ENCODE measurements at regions not wholly inside any gene's neighbourhood (a gene's known extent, or its start where the extent isn't known, plus 50 kb on each side); places are given as distances from the start of the nearest gene placed in this dataset.

DNA sequence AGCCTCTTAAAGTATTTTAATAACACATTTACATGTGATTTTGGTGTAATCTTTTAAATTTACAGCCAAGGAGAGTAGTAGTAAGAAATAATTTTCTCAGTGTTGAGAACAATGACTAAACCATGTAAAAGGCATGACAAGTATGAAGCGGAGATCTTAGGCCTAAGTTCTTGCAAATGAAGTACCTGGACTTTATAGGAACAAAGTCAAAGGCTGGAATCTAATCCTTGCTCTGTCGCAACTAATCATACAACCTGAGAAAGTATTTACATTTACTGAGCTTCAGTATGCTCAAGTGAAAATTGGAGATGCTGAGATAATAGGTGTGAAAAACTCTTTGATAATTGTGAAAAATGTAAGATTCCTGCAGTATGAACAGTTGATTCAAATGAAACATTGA lies 86.4 kb upstream of the VGLL3 start:
- TF ChIP-seq SUZ12 (IDR thresholded peaks at IDR 0.05; ENCODE audit: extremely low read depth, insufficient read depth, insufficient read length) (no peak), ZNF274 (IDR thresholded peaks at IDR 0.05; ENCODE audit: low read depth, low read length) (no peak), YY1 (IDR thresholded peaks at IDR 0.05; ENCODE audit: insufficient read depth, insufficient read length) (no peak)

All from NT2/D1 (cell line).